ENCODE measurements at regions not wholly inside any gene's neighbourhood (a gene's known extent, or its start where the extent isn't known, plus 50 kb on each side); places are given as distances from the start of the nearest gene placed in this dataset.
"Not testable (repeated sequence)": the region's sequence is repeated elsewhere in the genome, so short reads cannot be mapped to it uniquely, and the experiment has no call there.

DNA sequence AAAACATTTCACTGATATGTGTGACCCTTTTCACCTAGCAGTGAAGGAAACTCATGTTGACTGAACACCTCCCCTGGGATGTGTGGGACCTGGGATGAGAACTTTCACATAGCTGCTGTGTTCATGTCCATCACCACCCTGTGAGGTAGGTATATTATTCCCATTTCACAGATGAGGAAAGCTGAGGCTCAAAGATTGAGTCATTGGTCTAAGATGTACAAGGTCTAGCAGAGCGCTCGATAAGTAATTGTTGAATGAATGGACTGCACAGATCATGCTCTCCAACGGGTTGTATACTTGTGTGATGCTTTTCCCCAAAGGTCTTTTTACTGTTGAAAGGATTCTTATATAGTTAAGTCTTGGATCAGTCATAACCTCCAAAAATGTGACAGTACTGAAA lies 75.6 kb upstream of the TSC22D1 start:
- DNase-seq, result no peak

DNA sequence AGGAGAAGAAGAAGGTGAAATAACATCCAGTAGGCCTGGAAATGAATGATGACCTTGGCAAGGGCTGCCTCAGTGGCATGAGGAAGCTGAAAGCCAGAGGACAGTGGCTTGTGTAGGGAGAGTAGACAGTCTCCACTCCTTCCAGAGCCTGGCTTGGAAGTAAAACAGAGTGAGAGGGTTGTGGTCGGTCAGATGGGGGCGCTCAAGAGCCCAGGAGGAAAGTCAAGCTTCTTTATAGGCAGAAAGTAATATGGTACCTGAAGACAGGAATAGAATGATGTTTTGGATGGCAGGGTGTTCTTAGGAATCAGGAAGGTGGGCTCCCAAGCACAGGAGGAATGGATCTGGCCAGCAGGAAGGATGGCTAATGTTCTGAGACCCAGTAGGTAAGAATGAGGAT lies 75.1 kb upstream of the TSC22D1 start:
- DNase-seq, result no peak

DNA sequence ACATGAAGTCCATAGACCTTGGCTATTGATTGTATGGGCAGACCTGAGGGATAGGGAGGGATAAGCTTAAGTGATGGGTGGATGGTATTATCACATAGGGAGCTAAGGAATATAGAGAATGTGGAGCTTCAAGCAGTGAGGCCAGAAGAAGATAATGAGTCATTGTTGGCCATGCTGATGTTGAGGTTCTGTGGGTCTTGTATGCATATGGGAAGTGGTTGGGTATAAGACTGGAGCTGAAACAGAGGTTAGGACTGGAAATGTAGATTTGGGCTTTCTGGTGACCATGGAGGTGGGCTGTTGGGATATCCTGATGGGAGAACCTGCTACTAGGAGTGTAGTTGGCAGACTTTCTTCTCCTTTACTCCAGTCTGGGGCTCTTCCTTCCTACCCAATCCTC lies 73.7 kb upstream of the TSC22D1 start:
- no peak for DNase-seq

DNA sequence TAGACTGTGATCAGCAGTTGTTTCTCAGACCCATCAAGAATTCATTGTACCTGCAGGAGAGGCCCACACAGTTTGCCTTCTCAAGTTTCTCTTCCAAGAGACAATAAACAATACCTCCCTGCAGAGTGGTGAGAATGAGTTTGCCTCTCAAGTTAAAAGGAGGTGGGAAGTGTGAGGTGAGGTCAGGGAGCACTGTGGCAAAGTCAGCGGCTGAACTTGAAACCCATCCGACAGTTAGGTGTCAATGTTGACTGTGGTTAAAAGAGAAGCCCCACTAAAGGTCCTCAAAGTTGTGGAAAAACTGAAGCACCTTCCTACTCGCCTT lies 72.9 kb upstream of the TSC22D1 start:
- DNase-seq, result no peak

DNA sequence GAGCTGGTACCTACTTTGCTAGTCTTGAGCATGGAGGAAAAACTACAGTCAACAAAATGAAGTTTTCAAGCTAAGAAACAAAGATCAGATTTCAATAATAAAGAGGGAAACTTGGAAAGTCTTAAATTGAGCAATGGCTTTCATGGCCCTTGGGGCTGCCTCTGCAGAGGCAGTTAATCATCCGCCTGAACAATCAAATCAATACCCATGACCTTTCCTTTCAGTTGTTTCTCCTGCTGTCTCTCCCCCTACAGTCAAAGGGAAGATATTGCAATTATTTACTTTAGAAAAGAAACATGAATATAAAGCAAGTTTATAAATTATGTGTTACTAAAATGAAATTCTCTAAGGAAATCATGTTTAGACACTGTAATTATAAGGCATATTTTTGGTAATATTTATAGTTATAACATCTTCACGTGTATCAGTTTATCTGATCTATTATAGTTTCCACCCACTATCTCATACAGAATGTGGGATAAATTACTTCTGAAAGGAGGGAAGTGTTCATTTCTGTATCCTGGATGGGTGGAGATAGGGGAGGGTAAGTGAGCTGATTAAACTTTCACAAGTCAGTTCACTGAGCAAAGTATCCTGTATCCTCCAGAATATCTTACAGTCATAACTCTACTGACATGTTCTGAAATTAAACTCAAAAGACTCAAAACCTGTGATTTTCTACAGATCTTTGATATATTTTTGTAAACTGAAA lies 72.4 kb upstream of the TSC22D1 start:
- peak; percentile 9 for DNase-seq

DNA sequence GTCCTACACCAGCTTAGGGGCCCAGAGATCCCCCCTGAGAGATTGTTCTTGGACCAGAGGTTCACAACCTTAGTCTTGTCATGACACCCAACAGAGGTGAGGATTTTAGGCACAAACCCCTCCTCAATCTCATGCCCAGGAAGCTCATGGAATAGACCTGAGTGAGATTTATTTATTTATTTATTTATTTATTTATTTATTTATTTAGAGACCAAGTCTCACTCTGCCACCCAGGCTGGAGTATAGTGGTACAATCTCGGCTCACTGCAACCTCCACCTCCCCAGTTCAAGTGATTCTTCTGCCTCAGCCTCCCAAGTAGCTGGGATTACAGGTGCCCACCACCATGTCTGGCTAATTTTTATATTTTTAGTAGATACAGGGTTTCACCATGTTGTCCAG lies 71.4 kb upstream of the TSC22D1 start:
- not testable (repeated sequence) for DNase-seq

DNA sequence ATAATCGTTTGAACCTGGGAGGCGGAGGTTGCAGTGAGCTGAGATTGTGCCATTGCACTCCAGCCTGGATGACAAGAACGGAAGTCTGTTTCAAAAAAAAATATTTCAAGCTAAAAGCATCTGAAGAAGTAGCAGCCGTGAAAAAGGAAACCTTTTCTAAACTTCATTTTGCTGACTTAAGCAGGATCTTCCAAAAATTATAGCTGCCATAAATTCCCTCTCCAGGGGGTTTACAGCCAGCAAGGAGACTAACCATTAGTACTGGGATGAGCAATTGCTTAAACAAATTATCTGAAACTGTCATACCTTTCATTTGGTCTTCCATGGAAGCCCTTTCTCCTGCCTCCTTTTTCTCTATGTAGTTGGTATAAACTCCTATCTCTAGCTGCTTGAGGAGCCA lies 69.9 kb upstream of the TSC22D1 start:
- DNase-seq, result no peak

DNA sequence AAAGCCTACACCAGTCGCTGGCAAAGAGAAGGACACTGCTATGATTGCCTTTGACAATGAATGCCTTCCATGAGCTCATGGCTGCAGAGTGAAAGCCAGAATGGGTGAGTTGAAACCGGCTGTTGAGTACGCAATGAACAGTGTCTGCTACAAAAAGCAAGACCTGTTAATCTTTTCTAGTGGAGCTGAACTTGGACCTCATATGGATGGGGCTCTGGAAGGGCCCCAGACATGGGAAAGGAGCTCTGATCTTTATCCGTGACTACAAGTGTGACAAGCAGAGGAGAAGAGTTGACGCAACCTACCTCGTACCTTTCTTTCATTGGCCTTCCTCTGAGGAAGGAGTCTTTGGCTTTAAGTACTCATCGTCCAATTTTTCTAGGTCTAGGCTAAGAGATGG lies 67.1 kb upstream of the TSC22D1 start:
- no peak for DNase-seq

DNA sequence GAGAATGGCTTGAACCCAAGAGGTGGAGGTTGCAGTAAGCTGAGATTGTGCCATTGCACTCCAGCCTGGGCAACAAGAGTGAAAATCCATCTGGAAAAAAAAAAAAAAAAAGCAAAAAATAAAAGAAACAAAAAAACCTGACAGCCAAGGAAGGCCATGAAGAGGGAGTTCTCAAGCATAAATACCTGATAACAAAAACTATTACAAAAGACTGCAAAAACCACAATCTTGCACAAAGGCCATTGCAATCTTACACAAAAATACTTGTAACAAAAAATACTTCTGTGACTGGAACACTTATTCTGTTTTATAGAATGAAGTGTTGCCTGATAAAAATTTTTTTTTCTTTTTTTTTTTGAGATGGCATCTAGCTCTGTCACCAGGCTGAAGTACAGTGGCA lies 61.5 kb upstream of the TSC22D1 start:
- DNase-seq, result no peak

DNA sequence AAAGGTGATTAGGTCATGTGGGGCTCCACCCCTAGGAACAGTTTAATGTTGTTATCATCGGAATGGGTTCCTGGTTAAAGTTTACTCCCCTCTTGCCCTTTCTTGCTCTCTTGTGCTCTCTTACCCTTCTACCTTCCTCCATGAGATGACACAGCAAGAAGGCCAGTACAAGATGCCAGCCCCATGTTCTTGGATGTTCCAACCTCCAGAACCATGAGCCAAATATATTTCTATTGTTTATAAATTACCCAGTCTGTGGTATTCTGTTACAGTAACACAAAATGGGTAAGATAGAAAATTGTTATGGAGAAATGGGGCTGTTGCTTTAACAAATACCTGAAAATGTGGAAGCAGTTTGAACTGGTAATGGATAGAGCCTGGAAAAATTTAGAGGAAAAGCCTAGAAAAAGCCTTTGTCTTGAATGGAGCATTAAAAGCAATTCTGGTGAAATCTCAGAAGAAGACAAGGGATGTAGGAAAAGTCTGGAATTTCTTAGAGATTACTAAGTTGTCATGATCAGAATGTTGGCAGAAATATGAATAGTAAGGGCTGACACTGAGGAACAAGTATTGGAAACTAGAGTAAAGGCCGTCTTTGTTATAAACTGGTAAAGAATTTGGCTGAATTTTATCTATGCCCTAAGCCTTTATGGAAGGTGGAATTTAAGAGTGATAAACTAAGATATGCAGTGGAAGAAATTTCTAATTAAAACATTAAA lies 53.5 kb upstream of the TSC22D1 start:
- no peak for DNase-seq

DNA sequence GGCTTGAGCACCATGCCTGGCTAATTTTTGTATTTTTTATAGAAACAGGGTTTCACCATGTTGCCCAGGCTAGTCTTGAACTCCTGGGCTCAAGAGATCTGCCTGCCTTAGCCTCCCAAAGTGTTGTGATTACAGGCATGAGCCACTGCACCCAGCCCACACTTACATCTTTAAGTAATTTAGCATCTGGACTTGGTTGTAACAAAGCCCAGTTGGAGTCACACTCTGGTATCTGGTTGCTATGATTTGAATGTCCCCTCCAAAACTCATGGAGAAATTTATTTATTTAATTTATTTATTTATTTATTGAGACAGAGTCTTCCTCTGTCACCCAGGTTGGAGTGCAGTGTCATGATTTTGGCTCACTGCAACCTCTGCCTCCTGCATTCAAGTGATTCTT lies 52.7 kb upstream of the TSC22D1 start:
- not testable (repeated sequence) for DNase-seq

DNA sequence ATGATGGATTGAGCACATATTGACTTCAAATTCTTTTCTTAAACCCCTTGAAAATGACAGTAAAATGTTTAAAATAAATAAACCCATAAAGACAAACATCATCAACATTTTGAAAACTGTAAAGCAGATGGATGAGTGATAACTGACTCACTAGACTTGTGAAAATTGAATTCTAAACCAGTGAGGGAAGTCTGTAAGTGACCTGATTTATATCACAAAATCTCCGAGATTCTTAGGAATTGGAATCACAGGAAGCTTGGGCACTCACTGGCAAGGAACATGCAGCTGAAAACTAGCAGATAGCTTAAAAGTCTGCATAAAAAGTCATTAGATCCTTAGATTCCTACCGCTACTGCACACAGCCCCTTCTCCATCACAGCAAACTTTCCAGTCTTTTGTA lies 51.3 kb upstream of the TSC22D1 start:
- DNase-seq, result no peak

DNA sequence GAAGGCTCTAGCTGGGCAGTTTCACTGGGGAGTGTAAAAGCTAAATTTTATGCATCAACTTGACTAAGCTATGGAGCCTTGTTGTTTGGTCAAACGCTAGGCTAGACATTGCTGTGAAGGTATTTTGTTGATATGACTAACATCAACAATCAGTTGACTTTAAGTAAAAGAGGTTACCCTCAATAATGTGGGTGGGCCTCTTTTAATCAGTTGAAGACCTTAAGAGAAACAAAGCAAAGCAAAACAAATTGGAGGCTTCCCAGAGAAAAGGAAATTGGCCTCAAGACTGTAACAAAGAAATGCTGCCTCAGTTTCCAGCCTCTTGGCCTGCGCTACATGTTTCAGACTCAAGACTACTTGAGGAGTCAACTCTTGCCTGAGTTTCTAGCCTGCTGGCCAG lies 50.0 kb upstream of the TSC22D1 start:
- DNase-seq, result no peak
